MCF 10A (cell line): ENCODE measurements at regions not wholly inside any gene's neighbourhood (a gene's known extent, or its start where the extent isn't known, plus 50 kb on each side); places are given as distances from the start of the nearest gene placed in this dataset.

Source experiments
- BruUV-seq: library from RNA; stranded (reverse); fragments of 400-500 nt; replicated peaks from 2 replicates; lab custom pipeline; 2021; lab: Mats Ljungman, UMichigan
- CTCF ChIA-PET: fragments of 300-600 bp; sonication (Branson Sonifier 250); formaldehyde crosslinking; extraction: SDS; loops from one replicate; lab custom pipeline; 2021; ENCODE audit warnings: antibody characterized with exemption, inconsistent platforms; lab: Yijun Ruan, JAX
- POLR2A ChIA-PET: fragments of 300-600, 350-650 bp; sonication (Branson Sonifier 250); formaldehyde crosslinking; extraction: SDS; loops from one replicate; lab custom pipeline; 2020; ENCODE audit warnings: antibody characterized with exemption, inconsistent platforms; lab: Yijun Ruan, JAX
- DNase-seq: peaks from one replicate; pipeline ENCODE4 v3.0.0-alpha.2; 2018; ENCODE audit not compliant: unreplicated experiment
- H3K27ac Mint-ChIP-seq: one replicate; pipeline ENCODE4 v1.8.0; 2022; ENCODE audit warnings: mild to moderate bottlenecking, low read depth, mixed read lengths; ENCODE audit not compliant: unreplicated experiment
- H3K27me3 Mint-ChIP-seq: one replicate; pipeline ENCODE4 v1.8.0; 2022; ENCODE audit warnings: mixed read lengths; ENCODE audit not compliant: insufficient read depth, unreplicated experiment
- H3K36me3 Mint-ChIP-seq: one replicate; pipeline ENCODE4 v1.8.0; 2022; ENCODE audit warnings: mild to moderate bottlenecking, moderate library complexity, mixed read lengths; ENCODE audit not compliant: insufficient read depth, unreplicated experiment
- H3K4me1 Mint-ChIP-seq: one replicate; pipeline ENCODE4 v1.8.0; 2022; ENCODE audit warnings: mixed read lengths; ENCODE audit not compliant: insufficient read depth, unreplicated experiment
- H3K4me3 Mint-ChIP-seq: one replicate; pipeline ENCODE4 v1.8.0; 2022; ENCODE audit warnings: mild to moderate bottlenecking, moderate library complexity, mixed read lengths; ENCODE audit not compliant: unreplicated experiment
- H3K9me3 Mint-ChIP-seq: one replicate; pipeline ENCODE4 v1.8.0; 2022; ENCODE audit warnings: mixed read lengths; ENCODE audit not compliant: unreplicated experiment
- intact Hi-C: fragments of 100-400 bp; cut with micrococcal nuclease; formaldehyde crosslinking; loops from 2 replicates; pipeline ENCODE4 v1.14.1; 2022
- TF ChIP-seq, protein P1 (sequence below): fragments of 200-600 bp; IDR thresholded peaks from one replicate; pipeline ENCODE4 v1.8.0; 2022; ENCODE audit warnings: antibody characterized with exemption, mild to moderate bottlenecking; ENCODE audit not compliant: unreplicated experiment

DNA sequence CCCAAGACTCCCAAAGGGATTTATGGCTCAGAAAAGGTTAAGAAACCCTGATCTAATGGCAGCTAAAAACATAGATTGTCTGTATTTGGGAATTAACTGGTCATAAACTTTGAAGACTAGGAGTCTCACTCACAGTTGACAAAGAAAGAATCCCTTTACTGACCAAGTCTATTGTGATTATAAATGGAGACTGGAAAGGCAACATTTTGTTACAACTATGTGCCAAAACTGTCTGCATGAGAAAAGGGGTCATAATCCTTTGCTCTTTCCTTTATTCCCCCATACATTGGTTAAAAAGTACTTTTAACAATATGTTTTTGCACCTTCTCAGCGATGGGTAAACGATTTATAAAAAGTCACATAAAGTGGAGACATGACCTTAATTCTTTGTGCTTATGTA lies 206.9 kb upstream of the MAP3K7 start:
- Mint-ChIP-seq H3K27ac (no peak overlapping the region), H3K4me1 (no peaks in the 10 kb centered on the region), H3K27me3 (no peaks in the 10 kb centered on the region), H3K36me3 (no peaks in the 10 kb centered on the region), H3K4me3 (no peak overlapping the region), H3K9me3 (no peaks in the 10 kb centered on the region)
- BruUV-seq, result no TSS peak
- POLR2A ChIA-PET, result no interaction called here
- TF ChIP-seq, protein P1, sequence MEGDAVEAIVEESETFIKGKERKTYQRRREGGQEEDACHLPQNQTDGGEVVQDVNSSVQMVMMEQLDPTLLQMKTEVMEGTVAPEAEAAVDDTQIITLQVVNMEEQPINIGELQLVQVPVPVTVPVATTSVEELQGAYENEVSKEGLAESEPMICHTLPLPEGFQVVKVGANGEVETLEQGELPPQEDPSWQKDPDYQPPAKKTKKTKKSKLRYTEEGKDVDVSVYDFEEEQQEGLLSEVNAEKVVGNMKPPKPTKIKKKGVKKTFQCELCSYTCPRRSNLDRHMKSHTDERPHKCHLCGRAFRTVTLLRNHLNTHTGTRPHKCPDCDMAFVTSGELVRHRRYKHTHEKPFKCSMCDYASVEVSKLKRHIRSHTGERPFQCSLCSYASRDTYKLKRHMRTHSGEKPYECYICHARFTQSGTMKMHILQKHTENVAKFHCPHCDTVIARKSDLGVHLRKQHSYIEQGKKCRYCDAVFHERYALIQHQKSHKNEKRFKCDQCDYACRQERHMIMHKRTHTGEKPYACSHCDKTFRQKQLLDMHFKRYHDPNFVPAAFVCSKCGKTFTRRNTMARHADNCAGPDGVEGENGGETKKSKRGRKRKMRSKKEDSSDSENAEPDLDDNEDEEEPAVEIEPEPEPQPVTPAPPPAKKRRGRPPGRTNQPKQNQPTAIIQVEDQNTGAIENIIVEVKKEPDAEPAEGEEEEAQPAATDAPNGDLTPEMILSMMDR, result no peak
- intact Hi-C loops, result loop anchor here (5.0 kb wide), 1 partner anchor 156 kb away; no protein-coding TSS in a partner anchor
- no peak for DNase-seq
- CTCF ChIA-PET, result no interaction called here

DNA sequence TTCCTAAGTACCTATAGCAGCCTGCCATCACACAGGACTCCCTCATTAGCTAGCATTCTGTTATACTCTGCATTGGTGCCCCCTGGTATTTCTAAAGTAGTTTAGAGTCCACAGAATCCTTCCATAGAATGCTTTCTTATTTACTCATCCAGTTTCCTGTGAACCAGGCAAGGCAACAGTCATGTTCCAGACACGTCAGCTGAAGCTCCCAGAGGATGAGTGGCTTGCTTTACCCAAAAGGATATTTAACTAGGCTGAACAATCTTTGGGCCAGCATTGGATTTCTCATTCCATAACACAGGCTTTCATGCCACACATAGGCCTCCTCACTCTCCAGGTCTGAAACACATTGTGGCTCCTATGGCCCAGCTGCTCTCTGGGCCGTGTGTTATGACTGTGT lies 203.8 kb upstream of the MAP3K7 start:
- intact Hi-C loops, result loop anchor here (5.0 kb wide), 1 partner anchor 153 kb away; no protein-coding TSS in a partner anchor
- Mint-ChIP-seq H3K27ac (no peak overlapping the region), H3K4me3 (no peak overlapping the region), H3K9me3 (no peaks in the 10 kb centered on the region), H3K36me3 (no peaks in the 10 kb centered on the region), H3K4me1 (no peaks in the 10 kb centered on the region), H3K27me3 (no peaks in the 10 kb centered on the region)
- ChIA-PET CTCF (no interaction called here), POLR2A (no interaction called here)
- DNase-seq, result peak; percentile 2
- TF ChIP-seq, protein P1, result no peak
- no TSS peak for BruUV-seq

DNA sequence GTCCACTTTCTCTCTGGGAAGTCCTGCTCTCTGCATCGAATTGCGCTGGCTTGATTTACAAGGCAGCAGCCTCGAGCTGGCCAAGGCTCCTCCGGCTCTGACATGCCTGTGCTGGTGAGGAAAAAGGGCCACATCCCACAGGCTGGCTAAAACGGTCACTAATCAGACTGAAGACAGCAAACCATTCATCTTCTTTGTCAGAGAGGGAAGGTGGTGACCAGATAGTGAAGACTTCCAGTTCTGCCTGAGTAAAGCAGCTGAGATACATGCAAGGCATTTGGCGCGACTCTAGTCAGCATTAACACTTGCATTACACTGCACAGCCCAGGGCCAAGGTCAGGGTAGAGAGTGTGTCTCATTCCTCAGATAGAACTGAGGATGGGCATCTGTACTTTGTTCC lies 203.2 kb upstream of the MAP3K7 start:
- DNase-seq, result no peak

DNA sequence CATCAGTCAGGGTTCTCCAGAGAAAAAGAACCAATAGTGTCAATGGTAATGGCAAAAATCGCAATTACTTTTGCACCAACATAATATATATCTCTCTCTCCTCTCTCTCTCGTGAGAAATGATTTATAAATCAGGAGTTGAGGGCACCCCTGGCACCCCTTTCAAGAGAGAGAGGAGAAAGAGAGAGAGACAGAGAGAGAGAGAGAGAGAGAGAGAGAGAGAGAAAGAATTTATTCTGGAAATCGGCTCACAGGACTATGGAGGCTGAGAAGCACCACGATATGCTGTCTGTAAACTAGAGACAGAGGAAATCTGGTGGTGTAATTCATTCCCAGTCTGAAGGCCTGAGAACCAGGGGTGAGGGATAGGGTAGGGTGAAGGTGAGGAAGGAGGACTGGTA lies 201.9 kb upstream of the MAP3K7 start:
- H3K36me3 Mint-ChIP-seq, result no peaks in the 10 kb centered on the region
- POLR2A ChIA-PET, result no interaction called here
- no peak for DNase-seq
- no peaks in the 10 kb centered on the region for H3K4me1 Mint-ChIP-seq
- no peak overlapping the region for H3K27ac Mint-ChIP-seq
- intact Hi-C loops, result no loop called here
- H3K9me3 Mint-ChIP-seq, result no peaks in the 10 kb centered on the region
- CTCF ChIA-PET, result no interaction called here
- H3K4me3 Mint-ChIP-seq, result no peak overlapping the region
- BruUV-seq, result no TSS peak
- peaks cover 13% of the 10 kb centered on the region for H3K27me3 Mint-ChIP-seq
- TF ChIP-seq, protein P1, result no peak

More for the DNA sequence above, 203.2 kb upstream of the MAP3K7 start:
- ChIA-PET CTCF (no interaction called here), POLR2A (no interaction called here)
- Mint-ChIP-seq H3K27ac (no peak overlapping the region), H3K9me3 (no peaks in the 10 kb centered on the region), H3K27me3 (peaks cover 6% of the 10 kb centered on the region), H3K4me1 (no peaks in the 10 kb centered on the region), H3K4me3 (no peak overlapping the region), H3K36me3 (no peaks in the 10 kb centered on the region)
- TF ChIP-seq, protein P1, result no peak
- BruUV-seq, result no TSS peak
- intact Hi-C loops, result loop anchor here (5.0 kb wide), 1 partner anchor 153 kb away; no protein-coding TSS in a partner anchor
